Stimulated activated naive CD8-positive, alpha-beta T cell treated with anti-CD3 and anti-CD28 coated beads, Interleukin-15, amount 100 ng/mL, for 72 hours (primary cell): ENCODE measurements at regions not wholly inside any gene's neighbourhood (a gene's known extent, or its start where the extent isn't known, plus 50 kb on each side); places are given as distances from the start of the nearest gene placed in this dataset.

Experiments used
- ATAC-seq: fragments of 150-1000 bp; cut with Tn5 transposase; 2 replicates; pipeline ENCODE4 v1.10.0; 2021; ENCODE audit warnings: mild to moderate bottlenecking, moderate library complexity
- DNase-seq, 2 donors: peaks; one replicate each; pipeline ENCODE4 v3.0.0; 2021 to 2022
- H3K27ac Mint-ChIP-seq, 2 donors: one replicate each; pipeline ENCODE4 v1.8.0; 2022; ENCODE audit warnings: mild to moderate bottlenecking in 2 of 2, mixed read lengths in 2 of 2, moderate library complexity in 2 of 2
- H3K27me3 Mint-ChIP-seq: one replicate; pipeline ENCODE4 v1.8.0; 2022; ENCODE audit warnings: mixed read lengths
- H3K4me1 Mint-ChIP-seq: one replicate; pipeline ENCODE4 v1.8.0; 2022; ENCODE audit warnings: mild to moderate bottlenecking, mixed read lengths
- H3K4me3 Mint-ChIP-seq, 2 donors: one replicate each; pipeline ENCODE4 v1.8.0; 2022; ENCODE audit warnings: mild to moderate bottlenecking in 2 of 2, mixed read lengths in 2 of 2, moderate library complexity in 1 of 2
- H3K9me3 Mint-ChIP-seq, 2 donors: one replicate each; pipeline ENCODE4 v1.8.0; 2022; ENCODE audit warnings: mixed read lengths in 2 of 2

DNA sequence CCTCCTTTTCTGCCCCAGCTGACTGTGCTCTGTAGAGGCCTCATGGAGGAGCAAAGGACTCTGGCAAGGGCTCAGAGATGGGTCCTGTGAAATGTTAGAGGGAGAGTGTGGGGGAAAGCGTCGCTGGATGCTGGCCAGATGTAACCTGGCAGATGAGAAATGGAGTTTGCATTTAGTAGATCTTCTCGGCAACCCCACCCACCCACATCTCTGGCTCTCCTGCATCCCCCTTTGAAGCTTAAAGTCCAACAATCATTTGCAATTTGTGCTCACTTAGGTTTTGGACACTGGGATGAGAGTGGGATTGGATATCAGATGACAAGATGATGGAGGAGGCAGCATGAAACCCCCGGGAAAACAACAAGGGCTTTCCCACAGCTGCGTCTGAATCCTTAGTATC lies 523.6 kb upstream of the MCTP2 start:
- Mint-ChIP-seq H3K4me3 (no peak overlapping the region), H3K4me1 (no peaks in the 10 kb centered on the region), H3K27me3 (no peaks in the 10 kb centered on the region), H3K27ac (no peak overlapping the region), H3K9me3 (no peaks in the 10 kb centered on the region)
- no peak for DNase-seq
- no peak for ATAC-seq

DNA sequence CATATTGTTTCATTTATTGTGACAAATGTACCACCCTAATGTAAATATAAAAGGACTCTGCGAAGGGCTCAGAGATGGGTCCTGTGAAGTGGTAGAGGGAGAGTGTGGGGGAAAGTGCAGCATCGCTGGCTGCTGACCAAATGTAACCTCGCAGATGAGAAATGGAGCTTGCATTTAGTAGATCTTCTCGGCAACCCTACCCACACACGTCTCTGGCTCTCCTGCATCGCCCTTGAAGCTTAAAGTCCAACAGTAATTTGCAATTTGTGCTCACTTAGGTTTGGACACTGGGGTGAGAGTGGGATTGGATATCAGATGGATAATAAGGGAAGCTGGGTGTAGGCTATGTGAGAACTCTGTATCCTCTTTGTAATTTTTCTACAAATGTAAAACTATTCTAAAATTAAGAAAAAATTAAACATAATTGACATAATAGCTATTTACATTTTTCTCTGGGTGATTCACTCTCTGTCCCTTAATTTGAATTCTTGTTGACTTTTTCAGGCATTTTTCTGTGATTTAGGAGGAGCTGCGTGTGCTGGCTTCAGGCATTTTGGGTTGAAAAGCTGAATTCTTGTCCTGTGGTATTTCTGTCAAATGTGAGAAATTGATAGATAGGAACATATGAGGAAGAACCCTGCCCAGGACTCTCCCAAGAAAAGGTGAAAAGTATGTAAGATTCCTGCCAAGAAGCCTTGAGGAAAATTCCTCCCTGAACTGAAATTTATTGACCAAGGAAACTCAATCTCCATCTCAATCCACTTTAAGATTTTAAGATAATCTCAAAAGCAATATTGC lies 524.7 kb upstream of the MCTP2 start:
- Mint-ChIP-seq H3K4me1 (no peaks in the 10 kb centered on the region), H3K27ac (no peak overlapping the region), H3K27me3 (no peaks in the 10 kb centered on the region), H3K9me3 (no peaks in the 10 kb centered on the region), H3K4me3 (no peak overlapping the region)
- DNase-seq, result no peak
- ATAC-seq, result no peak

DNA sequence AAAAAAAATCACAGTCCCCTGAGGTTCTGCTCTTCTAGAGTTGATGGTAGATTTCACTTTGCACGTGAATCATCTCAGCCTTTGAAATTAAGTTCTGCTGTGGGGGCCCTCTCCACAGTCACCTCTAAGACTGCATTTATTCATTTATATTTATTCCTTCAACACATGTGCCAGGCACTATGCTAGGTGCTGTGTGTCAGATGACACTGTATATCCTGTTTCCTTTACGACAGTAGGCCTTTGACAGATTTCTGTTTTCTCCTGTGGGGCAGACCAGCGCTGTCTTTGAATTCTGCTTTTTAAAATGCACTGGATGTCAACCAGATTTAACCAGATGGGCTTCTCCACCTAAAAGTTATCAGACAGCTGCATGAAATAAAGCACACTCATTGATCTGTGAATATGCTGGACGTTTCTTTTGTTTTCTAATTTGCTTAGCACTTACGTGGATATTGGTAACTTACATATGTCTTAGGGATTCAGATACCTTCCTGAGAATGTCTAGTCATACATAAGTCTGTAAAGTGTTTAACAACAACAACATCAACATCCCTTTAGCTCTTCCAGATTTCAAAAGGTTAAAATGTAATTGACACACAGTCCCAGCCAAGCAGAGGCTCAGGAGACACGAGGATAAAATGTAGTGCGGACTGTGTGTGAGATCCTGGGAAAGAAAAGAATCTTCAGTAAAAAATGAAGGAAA lies 525.5 kb upstream of the MCTP2 start:
- Mint-ChIP-seq H3K4me1 (no peaks in the 10 kb centered on the region), H3K9me3 (no peaks in the 10 kb centered on the region), H3K27ac (no peak overlapping the region), H3K4me3 (no peak overlapping the region), H3K27me3 (no peaks in the 10 kb centered on the region)
- ATAC-seq (no peak), DNase-seq (no peak)

GRCh38 chr15:93703092-93703739 lies 528.1 kb upstream of the MCTP2 start:
- no peak for DNase-seq
- no peaks in the 10 kb centered on the region for H3K9me3 Mint-ChIP-seq
- no peaks in the 10 kb centered on the region for H3K4me1 Mint-ChIP-seq
- no peak for ATAC-seq
- no peaks in the 10 kb centered on the region for H3K27me3 Mint-ChIP-seq
- no peak overlapping the region for H3K27ac Mint-ChIP-seq
- H3K4me3 Mint-ChIP-seq, result no peak overlapping the region

DNA sequence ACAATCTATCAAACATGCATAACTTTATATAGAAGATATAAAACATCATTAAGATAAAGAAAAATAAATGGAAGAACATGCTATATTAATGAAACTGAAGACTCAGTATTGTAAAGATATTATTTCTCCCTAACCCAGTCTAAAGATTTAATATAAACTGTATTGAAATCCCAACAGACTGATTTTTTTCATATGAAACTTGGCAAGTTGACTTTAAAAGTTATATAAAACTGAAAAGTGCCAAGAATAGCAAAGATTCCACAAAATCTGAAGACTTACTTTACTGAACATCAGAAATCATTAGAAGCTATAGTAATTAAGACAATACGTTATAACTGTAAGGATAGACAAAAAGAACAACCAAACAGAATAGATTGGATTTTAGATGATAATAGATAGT lies 531.3 kb upstream of the MCTP2 start:
- peaks cover 0 to 7% of the 10 kb centered on the region in 2 donors for H3K9me3 Mint-ChIP-seq
- no peak overlapping the region for H3K27ac Mint-ChIP-seq
- H3K4me1 Mint-ChIP-seq, result no peaks in the 10 kb centered on the region
- ATAC-seq, result no peak
- no peaks in the 10 kb centered on the region for H3K27me3 Mint-ChIP-seq
- H3K4me3 Mint-ChIP-seq, result no peak overlapping the region
- no peak for DNase-seq

DNA sequence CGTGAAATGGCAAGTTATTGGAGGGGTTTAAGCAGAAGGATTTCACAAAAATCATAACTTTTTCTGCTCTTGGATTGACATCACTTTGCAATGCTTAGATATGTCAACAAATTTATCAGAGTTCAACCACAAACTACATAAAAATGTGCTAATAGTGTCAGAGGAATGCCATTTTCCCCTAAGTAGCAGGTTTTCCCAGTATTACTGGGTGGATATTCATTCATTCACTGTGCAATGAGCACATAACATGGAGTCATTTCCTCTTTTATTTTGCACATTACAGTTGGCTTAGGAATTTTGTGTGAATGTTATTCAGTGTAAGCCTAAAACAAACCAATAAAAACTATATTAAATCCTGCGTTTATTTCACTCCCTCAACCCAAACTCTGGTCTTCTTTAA lies 537.3 kb upstream of the MCTP2 start:
- DNase-seq (no peak), ATAC-seq (no peak)
- no peaks in the 10 kb centered on the region for H3K27me3 Mint-ChIP-seq
- H3K4me3 Mint-ChIP-seq, result no peak overlapping the region
- H3K9me3 Mint-ChIP-seq, result peaks cover 0 to 7% of the 10 kb centered on the region in 2 donors
- no peaks in the 10 kb centered on the region for H3K4me1 Mint-ChIP-seq
- no peak overlapping the region for H3K27ac Mint-ChIP-seq

DNA sequence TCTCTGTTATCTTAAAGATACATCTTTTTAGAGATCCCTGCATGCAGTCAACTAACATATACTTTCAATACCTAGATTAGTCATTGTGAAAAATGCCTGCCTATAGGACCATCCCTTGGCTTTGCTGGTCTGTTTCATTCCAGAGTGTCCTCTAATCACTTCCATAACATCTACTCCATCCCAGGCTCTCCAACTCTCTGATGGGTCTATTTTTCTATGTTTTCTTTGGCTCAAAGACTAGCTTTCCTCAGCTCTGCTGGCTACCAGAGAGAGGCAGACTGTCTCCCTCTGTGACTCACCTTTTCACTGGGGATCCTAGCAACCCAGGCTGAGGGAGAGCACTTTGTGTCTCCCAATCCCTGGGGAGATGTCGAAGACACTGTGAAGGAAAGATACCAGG lies 547.7 kb upstream of the MCTP2 start:
- no peak for DNase-seq
- H3K9me3 Mint-ChIP-seq, result peaks cover 15 to 24% of the 10 kb centered on the region in 2 donors
- no peak for ATAC-seq

DNA sequence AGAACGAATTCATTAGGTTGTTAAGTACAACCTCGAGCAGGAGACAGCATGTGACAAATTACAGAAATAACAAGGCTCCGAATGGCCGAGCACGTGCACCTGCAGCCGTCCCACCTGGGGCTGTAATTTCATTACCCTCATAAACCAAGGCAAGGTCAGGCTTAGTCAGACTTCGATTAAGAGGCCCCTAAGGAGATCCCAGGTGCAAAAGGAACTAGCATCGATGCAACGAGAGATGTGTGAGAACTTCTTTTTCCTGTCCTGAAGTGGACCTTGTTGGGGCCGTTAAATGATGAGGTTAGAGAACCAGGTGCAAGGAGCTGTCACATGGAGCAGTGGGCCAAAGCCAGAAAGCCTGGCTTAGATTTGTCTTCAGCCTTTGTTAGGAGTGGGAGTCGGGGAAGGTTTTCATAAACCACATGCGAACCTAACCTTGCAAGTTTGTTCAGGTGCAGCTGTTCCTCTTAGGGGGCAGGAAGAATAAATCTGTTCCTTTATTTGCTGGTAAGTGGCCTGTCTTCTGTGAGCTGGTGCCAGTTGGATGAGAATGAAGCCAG lies 559.9 kb upstream of the MCTP2 start:
- DNase-seq, result no peak
- peaks cover 11% of the 10 kb centered on the region for H3K27me3 Mint-ChIP-seq
- no peaks in the 10 kb centered on the region for H3K4me1 Mint-ChIP-seq
- ATAC-seq, result no peak
- H3K4me3 Mint-ChIP-seq, result no peak overlapping the region
- peaks cover 0 to 4% of the 10 kb centered on the region in 2 donors for H3K9me3 Mint-ChIP-seq
- H3K27ac Mint-ChIP-seq, result no peak overlapping the region

More for the DNA sequence above, 547.7 kb upstream of the MCTP2 start:
- Mint-ChIP-seq H3K4me3 (no peak overlapping the region), H3K4me1 (no peaks in the 10 kb centered on the region), H3K27me3 (no peaks in the 10 kb centered on the region), H3K27ac (no peak overlapping the region)

- Mint-ChIP-seq H3K27ac (no peak overlapping the region), H3K4me3 (no peak overlapping the region), H3K4me1 (no peaks in the 10 kb centered on the region), H3K27me3 (peaks cover 11% of the 10 kb centered on the region), H3K9me3 (peaks cover 0 to 4% of the 10 kb centered on the region in 2 donors)
- DNase-seq, result no peak
- ATAC-seq, result no peak
These were observed 560.4 kb upstream of the MCTP2 start for GRCh38 chr15:93670931-93671330.

- Mint-ChIP-seq H3K9me3 (no peaks in the 10 kb centered on the region), H3K27me3 (no peaks in the 10 kb centered on the region), H3K27ac (no peak overlapping the region), H3K4me1 (no peaks in the 10 kb centered on the region), H3K4me3 (no peak overlapping the region)
- ATAC-seq (no peak), DNase-seq (no peak)
These were observed 567.0 kb upstream of the MCTP2 start for GRCh38 chr15:93664213-93664956.

DNA sequence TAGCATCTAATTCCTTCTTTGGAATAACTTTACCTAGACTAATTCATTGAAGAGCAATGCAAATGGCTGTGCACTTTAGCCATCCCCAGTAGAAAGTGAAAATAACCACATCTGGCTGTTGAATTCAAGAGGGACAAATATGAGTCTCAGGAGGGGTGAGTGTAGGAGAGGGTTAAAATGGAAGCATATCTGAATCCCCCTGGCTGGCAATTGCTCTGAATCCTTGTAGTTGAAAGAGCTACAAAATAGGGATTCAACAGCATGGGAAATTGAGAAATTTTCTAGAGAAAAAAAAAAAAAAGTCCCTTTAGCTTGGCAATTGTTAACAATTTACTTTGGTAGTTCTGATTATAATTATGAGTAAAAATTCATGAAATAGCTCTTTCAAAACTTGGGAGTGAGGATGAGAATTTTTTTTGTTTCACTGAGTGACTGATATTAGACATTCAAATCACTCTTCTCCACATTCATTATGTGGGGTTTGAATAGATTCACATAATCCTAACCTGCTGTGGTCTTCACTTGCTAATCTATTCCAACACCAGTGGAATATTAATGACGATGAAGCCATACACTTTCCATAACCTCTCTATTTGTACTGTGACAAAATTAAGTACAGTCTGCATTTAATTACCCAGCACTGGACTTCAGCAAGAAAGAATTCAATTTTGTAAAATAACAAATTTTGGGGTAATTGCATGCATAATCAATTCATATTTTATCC lies 569.0 kb upstream of the MCTP2 start:
- DNase-seq, result no peak
- Mint-ChIP-seq H3K27me3 (peaks cover 7% of the 10 kb centered on the region), H3K4me1 (no peaks in the 10 kb centered on the region), H3K9me3 (no peaks in the 10 kb centered on the region), H3K27ac (no peak overlapping the region), H3K4me3 (no peak overlapping the region)
- ATAC-seq, result no peak

DNA sequence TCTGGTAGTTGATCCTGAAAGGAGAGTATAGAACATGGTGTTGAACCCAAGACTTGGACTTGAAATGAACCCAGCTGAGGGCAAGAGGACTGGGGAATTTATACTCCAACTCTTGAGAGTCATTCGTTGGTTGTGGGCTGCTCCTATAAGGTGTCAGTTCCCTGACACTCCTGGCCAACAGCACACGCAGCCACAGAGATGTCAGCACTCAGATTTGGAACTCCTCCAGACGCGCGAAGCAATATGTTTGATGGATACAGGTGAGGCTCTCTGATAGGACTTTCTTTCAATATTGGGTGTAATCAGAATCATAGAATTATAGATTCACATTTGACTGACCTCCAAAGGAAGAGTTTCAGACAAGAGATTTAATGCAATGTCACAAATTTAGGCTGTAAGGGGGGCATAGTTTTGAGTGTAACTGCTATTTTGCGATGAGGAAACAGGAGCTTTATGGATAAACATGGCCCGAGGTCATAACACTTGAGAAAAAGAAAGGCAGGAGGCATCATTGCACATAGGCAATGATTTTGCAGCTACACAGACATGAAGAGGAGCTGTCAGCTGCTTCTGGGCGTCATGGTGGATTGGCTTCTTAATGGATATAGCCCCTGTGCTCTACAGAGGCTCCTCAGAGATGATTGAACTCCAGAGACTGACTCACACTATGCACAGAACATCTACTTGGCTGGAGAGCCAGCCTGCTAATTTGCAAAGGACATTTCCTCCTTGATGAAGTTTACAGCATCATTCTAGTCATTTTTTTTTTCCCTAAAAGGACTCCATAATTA lies 569.2 kb upstream of the RGMA start:
- no peaks in the 10 kb centered on the region for H3K9me3 Mint-ChIP-seq
- no peaks in the 10 kb centered on the region for H3K4me1 Mint-ChIP-seq
- peaks cover 7% of the 10 kb centered on the region for H3K27me3 Mint-ChIP-seq

GRCh38 chr15:93656041-93656440 lies 567.0 kb upstream of the RGMA start:
- DNase-seq (no peak), ATAC-seq (no peak)
- H3K27me3 Mint-ChIP-seq, result peaks cover 7% of the 10 kb centered on the region
- no peaks in the 10 kb centered on the region for H3K9me3 Mint-ChIP-seq
- H3K27ac Mint-ChIP-seq, result no peak overlapping the region
- H3K4me1 Mint-ChIP-seq, result no peaks in the 10 kb centered on the region
- no peak overlapping the region for H3K4me3 Mint-ChIP-seq

More for the DNA sequence above, 569.2 kb upstream of the RGMA start:
- ATAC-seq, result no peak
- Mint-ChIP-seq H3K27ac (no peak overlapping the region), H3K4me3 (no peak overlapping the region)
- DNase-seq, result no peak

- no peaks in the 10 kb centered on the region for H3K4me1 Mint-ChIP-seq
- ATAC-seq (no peak), DNase-seq (no peak)
- H3K9me3 Mint-ChIP-seq, result no peaks in the 10 kb centered on the region
- no peaks in the 10 kb centered on the region for H3K27me3 Mint-ChIP-seq
- no peak overlapping the region for H3K4me3 Mint-ChIP-seq
- H3K27ac Mint-ChIP-seq, result no peak overlapping the region
These were observed 560.8 kb upstream of the RGMA start for GRCh38 chr15:93649691-93650235.
